Liver (tissue), 3 donors: ENCODE measurements at regions not wholly inside any gene's neighbourhood (a gene's known extent, or its start where the extent isn't known, plus 50 kb on each side); places are given as distances from the start of the nearest gene placed in this dataset.

ENCODE experiments used
- CTCF ChIP-seq: fragments of 150-350 bp; IDR thresholded peaks from 2 replicates; pipeline ENCODE4 v1.5.1; 2017; ENCODE audit warnings: improper control_type of control experiment, low read depth, low read length; ENCODE audit not compliant: missing input control
- FOXA1 ChIP-seq: IDR thresholded peaks from 2 replicates; pipeline ENCODE4 v1.6.1; 2016; ENCODE audit warnings: antibody characterized with exemption
- GABPA ChIP-seq, 2 donors: IDR thresholded peaks in 1 of 2; conservative IDR thresholded peaks in 1 of 2; 2 replicates each; pipeline ENCODE4 v1.6.1; 2016; ENCODE audit warnings: antibody characterized with exemption in 2 of 2, mild to moderate bottlenecking in 1 of 2, moderate library complexity in 1 of 2
- HNF4A ChIP-seq, 2 donors: conservative IDR thresholded peaks; 2 replicates each; pipeline ENCODE4 v1.6.1; 2016; ENCODE audit warnings: antibody characterized with exemption in 2 of 2, mild to moderate bottlenecking in 2 of 2
- JUND ChIP-seq, 2 donors: IDR thresholded peaks; 2 replicates each; pipeline ENCODE4 v1.6.1; 2016; ENCODE audit warnings: antibody characterized with exemption in 2 of 2
- MAX ChIP-seq: IDR thresholded peaks from 2 replicates; pipeline ENCODE4 v1.6.1; 2016; ENCODE audit warnings: antibody characterized with exemption
- NR2F2 ChIP-seq: IDR thresholded peaks from 2 replicates; pipeline ENCODE4 v1.6.1; 2016; ENCODE audit warnings: antibody characterized with exemption
- RAD21 ChIP-seq, 2 donors: IDR thresholded peaks; 2 replicates each; pipeline ENCODE4 v1.6.1; 2016; ENCODE audit warnings: antibody characterized with exemption in 2 of 2, mild to moderate bottlenecking in 2 of 2
- REST ChIP-seq: IDR thresholded peaks from 2 replicates; pipeline ENCODE4 v1.6.1; 2016; ENCODE audit warnings: antibody characterized with exemption, mild to moderate bottlenecking
- RXRA ChIP-seq, 2 donors: IDR thresholded peaks; 2 replicates each; pipeline ENCODE4 v1.6.1; 2017 to 2018; ENCODE audit warnings: antibody characterized with exemption in 2 of 2, mild to moderate bottlenecking in 1 of 2
- SP1 ChIP-seq: IDR thresholded peaks from 2 replicates; pipeline ENCODE4 v1.6.1; 2018; ENCODE audit warnings: antibody characterized with exemption, mild to moderate bottlenecking
- TAF1 ChIP-seq: conservative IDR thresholded peaks from 2 replicates; pipeline ENCODE4 v1.6.1; 2016; ENCODE audit warnings: antibody characterized with exemption, mild to moderate bottlenecking
- ZBTB33 ChIP-seq: IDR thresholded peaks from 2 replicates; pipeline ENCODE4 v1.6.1; 2016; ENCODE audit warnings: antibody characterized with exemption
- donor health status: healthy.
- donor health status: healthy.

- TF ChIP-seq CTCF (no peak), REST (no peak), JUND (IDR thresholded peaks at IDR 0.05) (no peak), GABPA (IDR thresholded peaks at IDR 0.05 in 1 of 2, conservative IDR thresholded peaks at IDR 0.05 in 1 of 2) (no peak), RAD21 (IDR thresholded peaks at IDR 0.05) (no peak), SP1 (no peak), NR2F2 (no peak), TAF1 (no peak), HNF4A (conservative IDR thresholded peaks at IDR 0.05) (no peak), RXRA (IDR thresholded peaks at IDR 0.05) (no peak), FOXA1 (no peak), MAX (no peak), ZBTB33 (no peak)
Measured at GRCh38 chr5:17076272-17076671, 140.2 kb upstream of the MYO10 start.
